MCF 10A (cell line): ENCODE measurements at regions not wholly inside any gene's neighbourhood (a gene's known extent, or its start where the extent isn't known, plus 50 kb on each side); places are given as distances from the start of the nearest gene placed in this dataset.

Experiments used
- BruUV-seq: library from RNA; stranded (reverse); fragments of 400-500 nt; replicated peaks from 2 replicates; lab custom pipeline; 2021; lab: Mats Ljungman, UMichigan
- CTCF ChIA-PET: fragments of 300-600 bp; sonication (Branson Sonifier 250); formaldehyde crosslinking; extraction: SDS; loops from one replicate; lab custom pipeline; 2021; ENCODE audit warnings: antibody characterized with exemption, inconsistent platforms; lab: Yijun Ruan, JAX
- POLR2A ChIA-PET: fragments of 300-600, 350-650 bp; sonication (Branson Sonifier 250); formaldehyde crosslinking; extraction: SDS; loops from one replicate; lab custom pipeline; 2020; ENCODE audit warnings: antibody characterized with exemption, inconsistent platforms; lab: Yijun Ruan, JAX
- DNase-seq: peaks from one replicate; pipeline ENCODE4 v3.0.0-alpha.2; 2018; ENCODE audit not compliant: unreplicated experiment
- H3K27ac Mint-ChIP-seq: one replicate; pipeline ENCODE4 v1.8.0; 2022; ENCODE audit warnings: mild to moderate bottlenecking, low read depth, mixed read lengths; ENCODE audit not compliant: unreplicated experiment
- H3K27me3 Mint-ChIP-seq: one replicate; pipeline ENCODE4 v1.8.0; 2022; ENCODE audit warnings: mixed read lengths; ENCODE audit not compliant: insufficient read depth, unreplicated experiment
- H3K36me3 Mint-ChIP-seq: one replicate; pipeline ENCODE4 v1.8.0; 2022; ENCODE audit warnings: mild to moderate bottlenecking, moderate library complexity, mixed read lengths; ENCODE audit not compliant: insufficient read depth, unreplicated experiment
- H3K4me1 Mint-ChIP-seq: one replicate; pipeline ENCODE4 v1.8.0; 2022; ENCODE audit warnings: mixed read lengths; ENCODE audit not compliant: insufficient read depth, unreplicated experiment
- H3K4me3 Mint-ChIP-seq: one replicate; pipeline ENCODE4 v1.8.0; 2022; ENCODE audit warnings: mild to moderate bottlenecking, moderate library complexity, mixed read lengths; ENCODE audit not compliant: unreplicated experiment
- H3K9me3 Mint-ChIP-seq: one replicate; pipeline ENCODE4 v1.8.0; 2022; ENCODE audit warnings: mixed read lengths; ENCODE audit not compliant: unreplicated experiment
- intact Hi-C: fragments of 100-400 bp; cut with micrococcal nuclease; formaldehyde crosslinking; loops from 2 replicates; pipeline ENCODE4 v1.14.1; 2022
- TF ChIP-seq, protein P1 (sequence below): fragments of 200-600 bp; IDR thresholded peaks from one replicate; pipeline ENCODE4 v1.8.0; 2022; ENCODE audit warnings: antibody characterized with exemption, mild to moderate bottlenecking; ENCODE audit not compliant: unreplicated experiment

DNA sequence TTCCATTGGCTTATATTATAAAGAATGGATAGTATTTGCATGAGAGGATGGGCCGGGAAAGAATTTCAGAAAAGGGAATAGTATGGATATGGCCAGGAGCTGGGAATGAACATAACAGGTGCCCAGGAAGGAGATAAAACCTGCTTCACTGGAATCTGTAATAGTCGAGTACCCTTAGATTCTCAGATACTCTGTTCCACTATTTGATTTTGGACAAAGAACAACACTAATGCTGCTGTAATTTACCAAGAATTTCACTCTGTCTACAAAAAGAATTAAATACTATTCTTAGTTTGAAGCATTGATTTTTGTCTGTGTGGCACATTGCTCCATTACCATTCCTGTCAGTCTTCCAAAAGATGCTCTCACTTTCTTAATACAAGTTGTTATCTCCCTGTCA lies 718.2 kb upstream of the LRRN3 start:
- POLR2A ChIA-PET = no interaction called here
- H3K4me1 Mint-ChIP-seq = no peaks in the 10 kb centered on the region
- no peak overlapping the region for H3K27ac Mint-ChIP-seq
- no peaks in the 10 kb centered on the region for H3K9me3 Mint-ChIP-seq
- CTCF ChIA-PET = no interaction called here
- H3K27me3 Mint-ChIP-seq = no peaks in the 10 kb centered on the region
- DNase-seq = no peak
- intact Hi-C loops = no loop called here
- no peaks in the 10 kb centered on the region for H3K36me3 Mint-ChIP-seq
- TF ChIP-seq, protein P1, sequence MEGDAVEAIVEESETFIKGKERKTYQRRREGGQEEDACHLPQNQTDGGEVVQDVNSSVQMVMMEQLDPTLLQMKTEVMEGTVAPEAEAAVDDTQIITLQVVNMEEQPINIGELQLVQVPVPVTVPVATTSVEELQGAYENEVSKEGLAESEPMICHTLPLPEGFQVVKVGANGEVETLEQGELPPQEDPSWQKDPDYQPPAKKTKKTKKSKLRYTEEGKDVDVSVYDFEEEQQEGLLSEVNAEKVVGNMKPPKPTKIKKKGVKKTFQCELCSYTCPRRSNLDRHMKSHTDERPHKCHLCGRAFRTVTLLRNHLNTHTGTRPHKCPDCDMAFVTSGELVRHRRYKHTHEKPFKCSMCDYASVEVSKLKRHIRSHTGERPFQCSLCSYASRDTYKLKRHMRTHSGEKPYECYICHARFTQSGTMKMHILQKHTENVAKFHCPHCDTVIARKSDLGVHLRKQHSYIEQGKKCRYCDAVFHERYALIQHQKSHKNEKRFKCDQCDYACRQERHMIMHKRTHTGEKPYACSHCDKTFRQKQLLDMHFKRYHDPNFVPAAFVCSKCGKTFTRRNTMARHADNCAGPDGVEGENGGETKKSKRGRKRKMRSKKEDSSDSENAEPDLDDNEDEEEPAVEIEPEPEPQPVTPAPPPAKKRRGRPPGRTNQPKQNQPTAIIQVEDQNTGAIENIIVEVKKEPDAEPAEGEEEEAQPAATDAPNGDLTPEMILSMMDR = no peak
- H3K4me3 Mint-ChIP-seq = no peak overlapping the region
- BruUV-seq = no TSS peak

DNA sequence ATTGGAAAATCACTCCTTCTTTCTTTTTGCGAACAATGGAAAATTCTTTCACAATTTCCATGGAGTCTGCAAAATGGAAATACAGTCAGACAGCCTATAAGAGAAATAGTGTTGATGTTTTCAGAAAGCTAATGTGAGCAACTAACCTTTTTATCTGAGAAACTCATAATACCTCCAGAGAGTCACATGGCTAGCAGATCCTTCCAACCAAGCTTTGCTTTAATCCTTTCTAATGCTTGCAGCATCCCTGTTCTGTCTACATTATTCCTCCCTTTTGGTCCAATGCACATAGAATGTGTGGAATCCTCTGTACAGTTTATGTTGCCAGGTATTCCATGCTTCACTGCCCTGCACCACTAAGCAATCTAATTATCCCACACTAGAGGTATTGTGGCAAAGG lies 717.5 kb upstream of the LRRN3 start:
- POLR2A ChIA-PET = interaction anchor here (0.7 kb wide), 1 partner anchor 366 kb away, joined by 3 read pairs; no protein-coding TSS in a partner anchor
- CTCF ChIA-PET = no interaction called here
- H3K36me3 Mint-ChIP-seq = no peaks in the 10 kb centered on the region
- no peaks in the 10 kb centered on the region for H3K27me3 Mint-ChIP-seq
- TF ChIP-seq, protein P1 = no peak
- DNase-seq = no peak
- H3K27ac Mint-ChIP-seq = no peak overlapping the region
- BruUV-seq = no TSS peak
- no peaks in the 10 kb centered on the region for H3K9me3 Mint-ChIP-seq
- no peak overlapping the region for H3K4me3 Mint-ChIP-seq
- H3K4me1 Mint-ChIP-seq = no peaks in the 10 kb centered on the region
- intact Hi-C loops = no loop called here

DNA sequence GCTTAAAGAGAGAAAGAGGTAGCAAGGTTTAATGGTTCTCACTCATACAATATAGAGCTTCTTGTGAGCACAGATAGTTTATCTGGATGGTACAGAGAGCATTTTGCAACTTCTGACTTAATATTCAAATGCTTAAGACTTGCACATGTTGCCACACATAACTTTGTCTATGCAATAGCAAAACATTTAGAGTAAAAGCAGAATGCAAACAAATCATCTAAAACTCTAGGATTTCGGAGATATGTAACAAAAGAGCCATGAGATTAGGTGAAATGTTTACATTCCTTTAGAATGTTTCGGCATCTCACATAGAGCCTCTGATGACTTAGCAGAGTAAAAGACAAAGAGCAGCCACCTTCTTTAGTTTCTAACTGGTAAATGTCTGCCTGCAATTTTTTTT lies 717.1 kb upstream of the LRRN3 start:
- no TSS peak for BruUV-seq
- ChIA-PET CTCF (no interaction called here), POLR2A (interaction anchor here (0.7 kb wide), 1 partner anchor 367 kb away, joined by 3 read pairs; no protein-coding TSS in a partner anchor)
- no peak for DNase-seq
- Mint-ChIP-seq H3K4me1 (no peaks in the 10 kb centered on the region), H3K27me3 (no peaks in the 10 kb centered on the region), H3K9me3 (no peaks in the 10 kb centered on the region), H3K4me3 (no peak overlapping the region), H3K36me3 (no peaks in the 10 kb centered on the region), H3K27ac (no peak overlapping the region)
- TF ChIP-seq, protein P1 = no peak
- intact Hi-C loops = no loop called here

DNA sequence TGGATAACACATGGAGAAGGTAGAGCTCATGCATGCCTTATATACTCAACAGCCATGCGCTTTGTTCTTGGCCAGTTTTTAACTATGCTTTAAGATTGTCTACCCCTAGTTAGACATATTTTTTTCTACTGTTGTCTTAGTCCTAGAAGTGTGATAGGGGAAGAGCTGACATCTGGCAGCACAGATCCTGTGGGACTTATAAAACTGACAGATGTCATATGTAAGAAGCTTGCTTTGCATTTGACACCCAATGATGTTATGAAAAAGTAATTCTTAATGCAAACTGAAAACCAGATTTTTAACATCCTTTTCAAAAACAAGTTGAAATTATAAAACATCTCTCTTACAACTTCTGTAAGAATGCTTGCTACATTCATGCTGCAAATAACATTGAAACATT lies 715.9 kb upstream of the LRRN3 start:
- no peaks in the 10 kb centered on the region for H3K9me3 Mint-ChIP-seq
- CTCF ChIA-PET = no interaction called here
- no peaks in the 10 kb centered on the region for H3K4me1 Mint-ChIP-seq

More for the DNA sequence above, 715.9 kb upstream of the LRRN3 start:
- intact Hi-C loops = no loop called here
- POLR2A ChIA-PET = interaction anchor here (0.5 kb wide), 1 partner anchor 251 kb away, joined by 4 read pairs; no protein-coding TSS in a partner anchor
- BruUV-seq = no TSS peak
- Mint-ChIP-seq H3K36me3 (no peaks in the 10 kb centered on the region), H3K4me3 (no peak overlapping the region), H3K27ac (no peak overlapping the region), H3K27me3 (no peaks in the 10 kb centered on the region)
- DNase-seq = no peak
- TF ChIP-seq, protein P1 = no peak
